ENCODE measurements at regions not wholly inside any gene's neighbourhood (a gene's known extent, or its start where the extent isn't known, plus 50 kb on each side); places are given as distances from the start of the nearest gene placed in this dataset.
A peak's percentile ranks its signal among the peaks of the same experiment; 100 is the strongest.

- TF ChIP-seq ATF3 (IDR thresholded peaks at IDR 0.05) (no peak), FOXA2 (IDR thresholded peaks at IDR 0.05) (peak; percentile 60), YY1 (IDR thresholded peaks at IDR 0.05) (peak; percentile 34), NR2F2 (IDR thresholded peaks at IDR 0.05) (no peak), EGR1 (IDR thresholded peaks at IDR 0.05; ENCODE audit: low read depth in 2 of 2) (no peak), TAF1 (conservative IDR thresholded peaks at IDR 0.05) (no peak)
Observed at GRCh38 chr1:115411371-115412063, 73.5 kb upstream of the NGF start (continued).

GRCh38 chr1:115409094-115410015 is 71.3 kb upstream of the NGF start:
- 83% methylated on average over 7 of the region's 7 CpGs for WGBS

GRCh38 chr1:115408533-115408932 is 70.5 kb upstream of the NGF start:
- Histone ChIP-seq H3K27ac (ENCODE audit: low read depth in 1 of 2, low read length in 2 of 2) (no peak overlapping the region), H3K9ac (ENCODE audit: low read depth in 1 of 2, low read length in 2 of 2) (no peak overlapping the region), H3K36me3 (ENCODE audit: control insufficient read depth in 4 of 4, insufficient read depth in 3 of 4, low read depth in 1 of 4, low read length in 3 of 4) (no peaks in the 10 kb centered on the region), H3K4me1 (ENCODE audit: control insufficient read depth in 4 of 4, insufficient read depth in 4 of 4, low read length in 3 of 4) (peaks cover 0 to 6% (median 0%) of the 10 kb centered on the region in 4 donors), H3K4me3 (ENCODE audit: low read depth in 1 of 3, low read length in 3 of 3) (no peak overlapping the region), H3K27me3 (ENCODE audit: control insufficient read depth in 4 of 4, insufficient read depth in 4 of 4, low read length in 3 of 4) (peaks cover 0 to 3% (median 0%) of the 10 kb centered on the region in 4 donors), H3K9me3 (ENCODE audit: control insufficient read depth in 4 of 4, low read length in 3 of 4) (peaks cover 0 to 8% (median 2%) of the 10 kb centered on the region in 4 donors)
- 79% methylated on average over 1 of the region's 1 CpG for WGBS
- DNase-seq (ENCODE audit: low spot score): no peak
- TF ChIP-seq HNF4G (IDR thresholded peaks at IDR 0.05) (no peak), REST (IDR thresholded peaks at IDR 0.05) (no peak), RXRA (IDR thresholded peaks at IDR 0.05) (no peak), EGR1 (IDR thresholded peaks at IDR 0.05; ENCODE audit: low read depth in 2 of 2) (no peak), NR2F2 (IDR thresholded peaks at IDR 0.05) (no peak), MAX (IDR thresholded peaks at IDR 0.05) (no peak), RAD21 (IDR thresholded peaks at IDR 0.05) (no peak), YY1 (IDR thresholded peaks at IDR 0.05) (no peak), ZBTB33 (IDR thresholded peaks at IDR 0.05) (no peak), TAF1 (conservative IDR thresholded peaks at IDR 0.05) (no peak), SP1 (IDR thresholded peaks at IDR 0.05) (no peak), FOXA2 (IDR thresholded peaks at IDR 0.05) (no peak), ATF3 (IDR thresholded peaks at IDR 0.05) (no peak), FOXA1 (IDR thresholded peaks at IDR 0.05) (no peak)

More at GRCh38 chr1:115409094-115410015, 71.3 kb upstream of the NGF start:
- no peaks in the 10 kb centered on the region for H3K36me3 ChIP-seq (ENCODE audit: control insufficient read depth in 4 of 4, insufficient read depth in 3 of 4, low read depth in 1 of 4, low read length in 3 of 4)
- H3K4me3 ChIP-seq (ENCODE audit: low read depth in 1 of 3, low read length in 3 of 3): no peak overlapping the region
- DNase-seq (ENCODE audit: low spot score): no peak
- H3K27me3 ChIP-seq (ENCODE audit: control insufficient read depth in 4 of 4, insufficient read depth in 4 of 4, low read length in 3 of 4): peaks cover 0 to 3% (median 0%) of the 10 kb centered on the region in 4 donors
- H3K27ac ChIP-seq (ENCODE audit: low read depth in 1 of 2, low read length in 2 of 2): no peak overlapping the region
- H3K9me3 ChIP-seq (ENCODE audit: control insufficient read depth in 4 of 4, low read length in 3 of 4): peaks cover 0 to 8% (median 2%) of the 10 kb centered on the region in 4 donors
- TF ChIP-seq NR2F2 (IDR thresholded peaks at IDR 0.05) (peak; percentile 63), ATF3 (IDR thresholded peaks at IDR 0.05) (no peak)
- peaks cover 0 to 6% (median 0%) of the 10 kb centered on the region in 4 donors for H3K4me1 ChIP-seq (ENCODE audit: control insufficient read depth in 4 of 4, insufficient read depth in 4 of 4, low read length in 3 of 4)
- no peak overlapping the region for H3K9ac ChIP-seq (ENCODE audit: low read depth in 1 of 2, low read length in 2 of 2)

Measured in liver (tissue), 7 donors.